ENCODE measurements at regions not wholly inside any gene's neighbourhood (a gene's known extent, or its start where the extent isn't known, plus 50 kb on each side); places are given as distances from the start of the nearest gene placed in this dataset.
"Not testable (repeated sequence)": the region's sequence is repeated elsewhere in the genome, so short reads cannot be mapped to it uniquely, and the experiment has no call there.

DNA sequence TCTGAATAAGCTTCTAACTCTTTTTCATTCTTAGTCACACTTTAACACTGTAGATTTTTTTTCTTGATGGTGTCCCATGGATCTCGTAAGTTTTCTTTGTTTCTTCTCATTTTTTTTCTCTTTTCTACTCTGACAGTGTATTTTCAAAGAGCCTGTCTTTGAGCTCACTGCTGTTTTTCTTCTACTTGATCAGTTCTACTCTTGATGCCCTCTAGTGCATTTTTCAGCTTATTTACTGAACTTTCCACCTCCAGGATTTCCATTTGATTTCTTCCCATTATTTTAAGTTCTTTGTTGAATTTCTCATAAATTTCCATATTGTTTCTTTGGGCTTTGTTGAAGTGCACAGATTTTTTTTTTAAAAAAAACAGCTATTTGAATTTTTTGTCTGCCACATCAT, 2641.1 kb upstream of the DEFB115 start:
- ATAC-seq (ENCODE audit: poor library complexity) (no peak), DNase-seq (no peak)
- Histone ChIP-seq H3K4me1 (ENCODE audit: insufficient read depth, low read length) (no peaks in the 10 kb centered on the region), H3K27me3 (ENCODE audit: control insufficient read depth in 1 of 2, insufficient read depth in 2 of 2, low read length in 2 of 2) (no peaks in the 10 kb centered on the region), H3K4me3 (ENCODE audit: low read length) (no peak overlapping the region), H3K9me3 (ENCODE audit: control insufficient read depth in 1 of 2, insufficient read depth in 1 of 2, low read length in 2 of 2) (peaks cover 11 to 24% of the 10 kb centered on the region in 2 experiments), H3K27ac (ENCODE audit: low read depth in 1 of 2, low read length in 2 of 2) (no peak overlapping the region), H3K36me3 (ENCODE audit: insufficient read depth, low read length) (no peaks in the 10 kb centered on the region)
- Mint-ChIP-seq H3K27me3 (peaks cover 2% of the 10 kb centered on the region), H3K9me3 (peaks cover 33% of the 10 kb centered on the region), H3K36me3 (ENCODE audit: low read depth) (no peaks in the 10 kb centered on the region), H3K4me3 (no peak overlapping the region), H3K4me1 (ENCODE audit: low read depth) (no peaks in the 10 kb centered on the region), H3K27ac (no peak overlapping the region)
- CTCF ChIA-PET, result no interaction called here
- POLR2A ChIA-PET, result no interaction called here
- intact Hi-C loops (cut with DNase I, micrococcal nuclease), result no loop called here
- TF ChIP-seq, protein P1, sequence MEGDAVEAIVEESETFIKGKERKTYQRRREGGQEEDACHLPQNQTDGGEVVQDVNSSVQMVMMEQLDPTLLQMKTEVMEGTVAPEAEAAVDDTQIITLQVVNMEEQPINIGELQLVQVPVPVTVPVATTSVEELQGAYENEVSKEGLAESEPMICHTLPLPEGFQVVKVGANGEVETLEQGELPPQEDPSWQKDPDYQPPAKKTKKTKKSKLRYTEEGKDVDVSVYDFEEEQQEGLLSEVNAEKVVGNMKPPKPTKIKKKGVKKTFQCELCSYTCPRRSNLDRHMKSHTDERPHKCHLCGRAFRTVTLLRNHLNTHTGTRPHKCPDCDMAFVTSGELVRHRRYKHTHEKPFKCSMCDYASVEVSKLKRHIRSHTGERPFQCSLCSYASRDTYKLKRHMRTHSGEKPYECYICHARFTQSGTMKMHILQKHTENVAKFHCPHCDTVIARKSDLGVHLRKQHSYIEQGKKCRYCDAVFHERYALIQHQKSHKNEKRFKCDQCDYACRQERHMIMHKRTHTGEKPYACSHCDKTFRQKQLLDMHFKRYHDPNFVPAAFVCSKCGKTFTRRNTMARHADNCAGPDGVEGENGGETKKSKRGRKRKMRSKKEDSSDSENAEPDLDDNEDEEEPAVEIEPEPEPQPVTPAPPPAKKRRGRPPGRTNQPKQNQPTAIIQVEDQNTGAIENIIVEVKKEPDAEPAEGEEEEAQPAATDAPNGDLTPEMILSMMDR (IDR thresholded peaks at IDR 0.05), result no peak

DNA sequence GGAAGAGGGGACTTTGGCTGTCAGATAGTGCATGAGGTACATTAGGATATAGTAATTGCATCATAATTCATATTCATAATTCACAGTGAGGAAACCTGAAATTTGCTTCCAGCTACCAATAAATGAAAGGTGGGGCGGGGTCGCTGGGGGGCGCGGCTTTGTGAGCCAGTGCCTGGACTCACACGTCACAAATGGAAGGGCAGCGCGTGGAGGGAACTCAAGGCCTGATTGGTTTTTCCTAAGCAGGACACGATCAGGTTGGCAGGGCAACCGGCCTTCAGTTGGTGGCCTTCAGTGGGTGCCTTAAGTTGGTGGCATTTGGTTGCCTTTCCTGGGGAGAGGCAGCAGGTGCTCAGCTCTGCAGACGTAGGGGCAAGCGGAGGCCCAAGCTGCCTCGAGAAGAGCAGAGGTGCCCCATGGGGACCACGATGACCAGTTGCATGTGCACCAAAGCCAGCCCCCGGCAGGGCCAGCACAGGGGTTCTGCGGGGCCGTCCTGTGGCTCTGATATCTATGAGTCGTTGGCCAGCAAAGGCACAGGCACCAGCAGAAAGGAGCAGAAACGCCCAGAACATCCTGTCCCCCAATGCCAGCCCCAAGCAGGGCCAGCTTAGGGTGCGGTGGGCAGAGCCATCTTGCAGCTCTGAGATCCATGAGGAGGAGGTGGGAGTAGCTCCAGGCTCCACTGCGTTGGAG, 2637.4 kb upstream of the DEFB115 start:
- H3K4me3 Mint-ChIP-seq; H3K27ac Mint-ChIP-seq; CTCF ChIA-PET; ATAC-seq (ENCODE audit: poor library complexity); intact Hi-C loops (cut with DNase I, micrococcal nuclease); H3K36me3 Mint-ChIP-seq (ENCODE audit: low read depth); H3K4me1 Mint-ChIP-seq (ENCODE audit: low read depth); POLR2A ChIA-PET; H3K27me3 Mint-ChIP-seq; H3K36me3 ChIP-seq (ENCODE audit: insufficient read depth, low read length); H3K27ac ChIP-seq (ENCODE audit: low read depth in 1 of 2, low read length in 2 of 2); H3K27me3 ChIP-seq (ENCODE audit: control insufficient read depth in 1 of 2, insufficient read depth in 2 of 2, low read length in 2 of 2); H3K4me3 ChIP-seq (ENCODE audit: low read length); H3K4me1 ChIP-seq (ENCODE audit: insufficient read depth, low read length); DNase-seq: not testable (repeated sequence)
- peaks cover 23% of the 10 kb centered on the region for H3K9me3 Mint-ChIP-seq
- H3K9me3 ChIP-seq (ENCODE audit: control insufficient read depth in 1 of 2, insufficient read depth in 1 of 2, low read length in 2 of 2), result peaks cover 11 to 16% of the 10 kb centered on the region in 2 experiments

DNA sequence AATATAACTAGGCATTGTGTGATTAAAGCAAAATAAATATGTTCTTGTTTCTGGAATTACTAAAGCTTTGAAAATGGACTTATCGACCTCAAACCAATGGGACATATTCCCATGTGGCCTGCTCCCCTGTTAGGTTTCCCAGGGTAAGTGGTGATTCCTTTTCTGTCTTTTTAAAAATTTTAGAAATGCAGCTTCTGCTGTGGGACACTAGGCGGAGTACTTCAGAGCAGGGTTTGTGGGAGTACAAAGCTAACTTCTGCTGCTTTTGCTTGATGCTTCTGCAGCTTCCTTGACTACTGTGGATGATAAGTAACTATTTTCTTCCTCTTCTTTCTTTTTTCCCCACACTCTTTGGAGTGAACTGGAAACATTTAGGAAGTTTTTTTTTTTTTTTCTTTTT, 2632.4 kb upstream of the DEFB115 start:
- H3K9me3 ChIP-seq (ENCODE audit: control insufficient read depth in 1 of 2, insufficient read depth in 1 of 2, low read length in 2 of 2); H3K27me3 ChIP-seq (ENCODE audit: control insufficient read depth in 1 of 2, insufficient read depth in 2 of 2, low read length in 2 of 2): not testable (repeated sequence)

DNA sequence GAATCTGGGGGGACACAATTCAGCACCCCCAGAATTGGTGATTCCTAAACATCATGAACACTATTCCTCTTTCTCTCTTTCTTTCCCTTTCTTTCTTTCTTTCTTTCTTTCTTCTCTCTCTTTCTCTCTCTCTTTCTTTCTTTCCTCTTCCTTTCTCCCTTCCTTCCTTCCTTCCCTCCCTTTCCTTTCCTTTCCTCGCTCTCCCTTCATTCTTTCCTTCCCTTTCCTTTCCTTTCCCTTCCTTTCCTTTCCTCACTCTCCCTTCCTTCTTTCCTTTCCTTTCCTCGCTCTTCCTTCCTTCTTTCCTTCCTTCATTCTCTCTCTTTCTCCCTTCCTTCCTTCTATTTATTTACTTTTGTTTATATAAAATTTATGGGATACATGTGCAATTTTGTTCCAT, 2616.6 kb upstream of the DEFB115 start:
- H3K4me1 Mint-ChIP-seq (ENCODE audit: low read depth); H3K27ac Mint-ChIP-seq; DNase-seq; intact Hi-C loops (cut with DNase I, micrococcal nuclease); H3K4me1 ChIP-seq (ENCODE audit: insufficient read depth, low read length); H3K27me3 ChIP-seq (ENCODE audit: control insufficient read depth in 1 of 2, insufficient read depth in 2 of 2, low read length in 2 of 2); POLR2A ChIA-PET; H3K4me3 Mint-ChIP-seq; H3K4me3 ChIP-seq (ENCODE audit: low read length); H3K36me3 Mint-ChIP-seq (ENCODE audit: low read depth); ATAC-seq (ENCODE audit: poor library complexity); H3K9me3 ChIP-seq (ENCODE audit: control insufficient read depth in 1 of 2, insufficient read depth in 1 of 2, low read length in 2 of 2); CTCF ChIA-PET; H3K27me3 Mint-ChIP-seq; H3K27ac ChIP-seq (ENCODE audit: low read depth in 1 of 2, low read length in 2 of 2); H3K36me3 ChIP-seq (ENCODE audit: insufficient read depth, low read length): not testable (repeated sequence)
- H3K9me3 Mint-ChIP-seq, result peaks cover 11% of the 10 kb centered on the region

More for the DNA sequence above, 2632.4 kb upstream of the DEFB115 start:
- H3K27ac ChIP-seq (ENCODE audit: low read depth in 1 of 2, low read length in 2 of 2); H3K4me1 ChIP-seq (ENCODE audit: insufficient read depth, low read length); intact Hi-C loops (cut with DNase I, micrococcal nuclease); CTCF ChIA-PET; H3K4me3 ChIP-seq (ENCODE audit: low read length); H3K36me3 ChIP-seq (ENCODE audit: insufficient read depth, low read length); POLR2A ChIA-PET; H3K4me1 Mint-ChIP-seq (ENCODE audit: low read depth); H3K36me3 Mint-ChIP-seq (ENCODE audit: low read depth); DNase-seq; ATAC-seq (ENCODE audit: poor library complexity); H3K27ac Mint-ChIP-seq; H3K27me3 Mint-ChIP-seq; H3K4me3 Mint-ChIP-seq: not testable (repeated sequence)
- H3K9me3 Mint-ChIP-seq, result peaks cover 15% of the 10 kb centered on the region
